SU-DHL-6 (cell line): ENCODE measurements at regions not wholly inside any gene's neighbourhood (a gene's known extent, or its start where the extent isn't known, plus 50 kb on each side); places are given as distances from the start of the nearest gene placed in this dataset.

Experiments used
- CTCF ChIP-seq: fragments of 200-600 bp; sonication (generic); IDR thresholded peaks from one replicate; pipeline ENCODE4 v1.5.1; 2017; ENCODE audit warnings: antibody characterized with exemption, mild to moderate bottlenecking, low read length, moderate library complexity; ENCODE audit not compliant: insufficient read depth, poor library complexity, severe bottlenecking
- EZH2phosphoT487 ChIP-seq: fragments of 200-600 bp; sonication (generic), shearing (Covaris generic); conservative IDR thresholded peaks from 2 replicates; pipeline ENCODE4 v1.6.1; 2018; ENCODE audit warnings: mild to moderate bottlenecking, antibody characterized with exemption, low read length, moderate library complexity, mixed read lengths

DNA sequence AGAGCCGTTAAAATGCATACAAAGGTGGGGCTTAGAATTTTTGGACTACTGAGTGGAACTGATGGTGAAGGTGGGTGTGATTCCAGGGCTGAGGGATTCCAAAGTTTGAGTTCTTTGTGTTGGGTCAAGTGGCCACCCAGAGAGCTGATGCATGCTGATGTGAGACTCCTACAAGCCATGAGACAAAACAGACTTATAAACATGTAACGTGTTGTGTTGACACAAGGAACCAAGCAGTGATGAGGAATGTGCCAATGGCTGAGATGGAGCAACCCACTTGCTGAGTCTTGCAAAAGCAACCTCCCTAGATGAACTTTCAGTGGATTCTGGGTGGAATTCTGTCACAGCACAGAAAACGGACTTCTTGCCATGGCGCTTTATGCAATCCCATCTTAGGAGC is 289.0 kb downstream of the TLE3 start:
- TF ChIP-seq CTCF = no peak
- TF ChIP-seq EZH2phosphoT487 = no peak
